Hepatocyte (in vitro differentiated cells): ENCODE measurements at regions not wholly inside any gene's neighbourhood (a gene's known extent, or its start where the extent isn't known, plus 50 kb on each side); places are given as distances from the start of the nearest gene placed in this dataset.

Source experiments
- DNase-seq: peaks from one replicate; pipeline ENCODE4 v3.0.0-alpha.2; 2016; ENCODE audit warnings: low spot score
- H2AFZ ChIP-seq: fragments of 200-600 bp; sonication (generic); 2 replicates; pipeline ENCODE4 v1.6.0; 2016; ENCODE audit warnings: antibody characterized with exemption, mild to moderate bottlenecking
- H3K27ac ChIP-seq: fragments of 200-600 bp; sonication (generic); 2 replicates; pipeline ENCODE4 v1.5.1; 2016; ENCODE audit warnings: mild to moderate bottlenecking
- H3K27me3 ChIP-seq: fragments of 200-600 bp; sonication (generic); 2 replicates; pipeline ENCODE4 v1.6.1; 2016
- H3K36me3 ChIP-seq: fragments of 200-600 bp; sonication (generic); replicated peaks from 2 replicates; pipeline ENCODE4 v1.5.1; 2016; ENCODE audit warnings: low read depth; ENCODE audit not compliant: insufficient read depth
- H3K4me1 ChIP-seq: fragments of 200-600 bp; sonication (generic); 2 replicates; pipeline ENCODE4 v1.5.1; 2016; ENCODE audit warnings: mild to moderate bottlenecking, moderate library complexity; ENCODE audit not compliant: insufficient read depth
- H3K4me2 ChIP-seq: fragments of 200-600 bp; sonication (generic); 2 replicates; pipeline ENCODE4 v1.6.0; 2016
- H3K4me3 ChIP-seq: fragments of 200-600 bp; sonication (generic); 2 replicates; pipeline ENCODE4 v1.5.1; 2016; ENCODE audit warnings: mild to moderate bottlenecking
- H3K79me2 ChIP-seq: fragments of 200-600 bp; sonication (generic); 2 replicates; pipeline ENCODE4 v1.6.0; 2017; ENCODE audit warnings: mild to moderate bottlenecking
- H3K9me2 ChIP-seq: fragments of 200-600 bp; sonication (generic); replicated peaks from 2 replicates; pipeline ENCODE4 v1.6.0; 2017; ENCODE audit warnings: mild to moderate bottlenecking; ENCODE audit not compliant: insufficient read depth
- H3K9me3 ChIP-seq: fragments of 200-600 bp; sonication (generic); 2 replicates; pipeline ENCODE4 v1.5.1; 2016; ENCODE audit warnings: low read depth, mild to moderate bottlenecking
- H4K20me1 ChIP-seq: fragments of 200-600 bp; sonication (generic); 2 replicates; pipeline ENCODE4 v1.6.0; 2016; ENCODE audit warnings: mild to moderate bottlenecking; ENCODE audit not compliant: insufficient read depth, poor library complexity, severe bottlenecking
- CTCF ChIP-seq: fragments of 200-600 bp; sonication (generic); IDR thresholded peaks from 2 replicates; pipeline ENCODE4 v1.5.1; 2016; ENCODE audit warnings: antibody characterized with exemption, mild to moderate bottlenecking; ENCODE audit not compliant: poor library complexity
- EZH2 ChIP-seq: fragments of 200-600 bp; sonication (generic); IDR thresholded peaks from 2 replicates; pipeline ENCODE4 v1.6.1; 2016; ENCODE audit warnings: antibody characterized with exemption, mild to moderate bottlenecking, borderline replicate concordance
- EZH2phosphoT487 ChIP-seq: fragments of 200-600 bp; sonication (generic); IDR thresholded peaks from one replicate; pipeline ENCODE4 v1.6.1; 2018; ENCODE audit warnings: antibody characterized with exemption, mild to moderate bottlenecking, low read depth, moderate library complexity; ENCODE audit not compliant: unreplicated experiment, severe bottlenecking
- WGBS: methylation state at CpG from one replicate; pipeline ENCODE4 v1.1.6; 2016; ENCODE audit warnings: low lambda C conversion rate; ENCODE audit errors: missing lambda C conversion rate; 5-methylcytosine and 5-hydroxymethylcytosine counted together

GRCh38 chr3:191944835-191945234 lies 483.9 kb downstream of the PYDC2 start:
- Histone ChIP-seq H3K9me3 (no peaks in the 10 kb centered on the region), H3K9me2 (no peaks in the 10 kb centered on the region), H3K4me2 (no peak overlapping the region), H2AFZ (no peak overlapping the region), H4K20me1 (no peaks in the 10 kb centered on the region), H3K27ac (no peak overlapping the region), H3K4me1 (no peaks in the 10 kb centered on the region), H3K27me3 (no peaks in the 10 kb centered on the region), H3K36me3 (no peaks in the 10 kb centered on the region), H3K4me3 (no peak overlapping the region), H3K79me2 (no peaks in the 10 kb centered on the region)
- WGBS: 96% methylated on average over 3 of the region's 3 CpGs
- no peak for DNase-seq
- TF ChIP-seq EZH2: no peak
- TF ChIP-seq CTCF: no peak
- no peak for TF ChIP-seq EZH2phosphoT487

- Histone ChIP-seq H3K79me2 (no peaks in the 10 kb centered on the region), H3K27ac (no peak overlapping the region), H3K9me3 (no peaks in the 10 kb centered on the region), H3K9me2 (no peaks in the 10 kb centered on the region), H3K27me3 (no peaks in the 10 kb centered on the region), H3K4me3 (no peak overlapping the region), H3K36me3 (no peaks in the 10 kb centered on the region), H3K4me1 (no peaks in the 10 kb centered on the region), H3K4me2 (no peak overlapping the region), H4K20me1 (no peaks in the 10 kb centered on the region), H2AFZ (no peak overlapping the region)
- TF ChIP-seq EZH2phosphoT487: no peak
- no peak for TF ChIP-seq EZH2
- TF ChIP-seq CTCF: no peak
- WGBS: 93% methylated on average over 14 of the region's 14 CpGs
- no peak for DNase-seq
Observed at GRCh38 chr3:191952186-191952585, 491.2 kb downstream of the PYDC2 start.

- no peak overlapping the region for H3K4me3 ChIP-seq
- no peaks in the 10 kb centered on the region for H3K4me1 ChIP-seq
- no peaks in the 10 kb centered on the region for H3K36me3 ChIP-seq
- no peak for TF ChIP-seq CTCF
- TF ChIP-seq EZH2: no peak
- TF ChIP-seq EZH2phosphoT487: no peak
- no peaks in the 10 kb centered on the region for H4K20me1 ChIP-seq
- H3K9me3 ChIP-seq: no peaks in the 10 kb centered on the region
- DNase-seq: no peak
- no peak overlapping the region for H3K4me2 ChIP-seq
- 90% methylated on average over 21 of the region's 21 CpGs for WGBS
- H3K27me3 ChIP-seq: no peaks in the 10 kb centered on the region
- no peak overlapping the region for H3K27ac ChIP-seq
- H3K79me2 ChIP-seq: no peaks in the 10 kb centered on the region
- no peak overlapping the region for H2AFZ ChIP-seq
- no peaks in the 10 kb centered on the region for H3K9me2 ChIP-seq
Observed at GRCh38 chr3:191952609-191953008, 491.6 kb downstream of the PYDC2 start.

- H3K27me3 ChIP-seq: no peaks in the 10 kb centered on the region
- no peaks in the 10 kb centered on the region for H3K36me3 ChIP-seq
- H3K4me1 ChIP-seq: no peaks in the 10 kb centered on the region
- no peaks in the 10 kb centered on the region for H4K20me1 ChIP-seq
- H3K27ac ChIP-seq: no peak overlapping the region
- no peaks in the 10 kb centered on the region for H3K9me2 ChIP-seq
- DNase-seq: no peak
- H3K9me3 ChIP-seq: no peaks in the 10 kb centered on the region
- H2AFZ ChIP-seq: no peak overlapping the region
- H3K4me2 ChIP-seq: no peak overlapping the region
- 63% methylated on average over 3 of the region's 3 CpGs for WGBS
- no peak overlapping the region for H3K4me3 ChIP-seq
- H3K79me2 ChIP-seq: no peaks in the 10 kb centered on the region
- TF ChIP-seq EZH2 (no peak), CTCF (no peak), EZH2phosphoT487 (no peak)
Observed at GRCh38 chr3:191958980-191959671, 498.2 kb downstream of the PYDC2 start.
